ENCODE measurements at regions not wholly inside any gene's neighbourhood (a gene's known extent, or its start where the extent isn't known, plus 50 kb on each side); places are given as distances from the start of the nearest gene placed in this dataset.
A peak's percentile ranks its signal among the peaks of the same experiment; 100 is the strongest.

GRCh38 chr15:67010898-67011616 lies 54.3 kb upstream of the SMAD3 start:
- H3K79me2 ChIP-seq (ENCODE audit: control insufficient read depth in 1 of 2, insufficient read depth in 2 of 2, low read length in 2 of 2) = no peaks in the 10 kb centered on the region
- TF ChIP-seq, protein P1, sequence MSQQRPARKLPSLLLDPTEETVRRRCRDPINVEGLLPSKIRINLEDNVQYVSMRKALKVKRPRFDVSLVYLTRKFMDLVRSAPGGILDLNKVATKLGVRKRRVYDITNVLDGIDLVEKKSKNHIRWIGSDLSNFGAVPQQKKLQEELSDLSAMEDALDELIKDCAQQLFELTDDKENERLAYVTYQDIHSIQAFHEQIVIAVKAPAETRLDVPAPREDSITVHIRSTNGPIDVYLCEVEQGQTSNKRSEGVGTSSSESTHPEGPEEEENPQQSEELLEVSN (IDR thresholded peaks at IDR 0.05) = no peak
- TF ChIP-seq SP2 (IDR thresholded peaks at IDR 0.05; ENCODE audit: low read length) (0 out of 2 replicates have a peak, but pooled peaks have one; percentile 18), SP1 (IDR thresholded peaks at IDR 0.05; ENCODE audit: low read depth, low read length) (0 out of 2 replicates have a peak, but pooled peaks have one; percentile 42), NANOG (IDR thresholded peaks at IDR 0.05; ENCODE audit: insufficient read depth, low read depth, low read length, poor library complexity, severe bottlenecking) (no peak), CEBPB (IDR thresholded peaks at IDR 0.05; ENCODE audit: low read depth, low read length) (no peak)
- no peaks in the 10 kb centered on the region for H3K9me3 ChIP-seq (ENCODE audit: insufficient read depth in 2 of 2, low read depth in 1 of 2, low read length in 1 of 2)
- no peak overlapping the region for H3K14ac ChIP-seq (ENCODE audit: insufficient read length)
- no peak overlapping the region for H3K9ac ChIP-seq (replicated peaks in 1 of 4; ENCODE audit: extremely low read depth in 1 of 4, low read depth in 3 of 4, low read length in 3 of 4)
- H2BK20ac ChIP-seq (ENCODE audit: low read length) = 0 out of 2 replicates have a peak overlapping the region, but pooled peaks have one; percentile 9
- H4K20me1 ChIP-seq (replicated peaks in 1 of 2; ENCODE audit: control insufficient read depth in 1 of 2, insufficient read depth in 2 of 2, low read length in 2 of 2) = no peaks in the 10 kb centered on the region
- peak overlapping the region; percentile 55; the same call in 1 of the 2 replicates for H2BK5ac ChIP-seq (ENCODE audit: low read depth, low read length)
- H3K4me1 ChIP-seq (replicated peaks in 1 of 4; ENCODE audit: control insufficient read depth in 3 of 4, insufficient read depth in 4 of 4, low read length in 3 of 4) = peaks cover 5 to 20% (median 11%) of the 10 kb centered on the region in 4 experiments
- H3K23me2 ChIP-seq (ENCODE audit: low read depth, low read length) = no peaks in the 10 kb centered on the region
- H2BK120ac ChIP-seq (replicated peaks; ENCODE audit: low read depth, low read length) = no peak overlapping the region
- no peak overlapping the region for H3K4ac ChIP-seq (replicated peaks; ENCODE audit: insufficient read length, low read depth, low read length)
- H3K4me2 ChIP-seq (ENCODE audit: insufficient read depth in 1 of 2, low read depth in 2 of 2, low read length in 2 of 2) = 0 out of 4 replicates have a peak overlapping the region, but pooled peaks of 1 of the 2 experiments have one; percentile 35
- no peak overlapping the region for H2AK5ac ChIP-seq (ENCODE audit: low read depth, low read length)
- H2BK15ac ChIP-seq (ENCODE audit: low read length) = no peak overlapping the region
- no peak overlapping the region for H3K4me3 ChIP-seq (ENCODE audit: extremely low read depth in 1 of 4, insufficient read depth in 2 of 4, low read depth in 3 of 4, low read length in 4 of 4)
- POLR2A ChIA-PET (ENCODE audit: partially characterized antibody) = interaction anchor here (1.5 kb wide), 1 partner anchor 150 kb away, joined by 3 read pairs; no protein-coding TSS in a partner anchor
- H4K91ac ChIP-seq (replicated peaks; ENCODE audit: insufficient read length, low read length) = no peak overlapping the region
- CTCF ChIA-PET (ENCODE audit: partially characterized antibody) = interaction anchor here (0.6 to 1.0 kb wide), 4 partner anchors 20 to 190 kb away, joined by 3 read pairs; no protein-coding TSS in a partner anchor
- no peak overlapping the region for H4K8ac ChIP-seq (ENCODE audit: extremely low read depth, insufficient read depth, low read length)
- H3K56ac ChIP-seq (replicated peaks; ENCODE audit: insufficient read length, low read depth, low read length) = no peak overlapping the region
- DNase-seq (ENCODE audit: low read depth in 1 of 2, low spot score in 2 of 2) = peak in 1 of 2 experiments; percentile 49
- no peak overlapping the region for H4K5ac ChIP-seq (ENCODE audit: insufficient read length, low read depth, low read length)
- peak overlapping the region; percentile 55; the same call in 1 of the 2 replicates for H2BK12ac ChIP-seq (ENCODE audit: low read depth, low read length)
- 66% methylated on average over 7 of the region's 7 CpGs; no CpG with 5 or more reads in 1 of the 2 experiments for WGBS, 2 experiments (ENCODE audit: extremely low coverage in 1 of 2, insufficient coverage in 1 of 2, insufficient read length in 1 of 2, insufficient replicate concordance in 2 of 2, low coverage in 1 of 2, low lambda C conversion rate in 2 of 2, missing lambda C conversion rate in 1 of 2)
- H3K27me3 ChIP-seq (replicated peaks in 1 of 4; ENCODE audit: control insufficient read depth in 3 of 4, extremely low read depth in 1 of 4, insufficient read depth in 3 of 4, low read length in 3 of 4) = no peaks in the 10 kb centered on the region
- peak overlapping the region; percentile 43 for H3K18ac ChIP-seq (ENCODE audit: extremely low read depth, low read length)
- no peak for FAIRE-seq
- H3K23ac ChIP-seq (ENCODE audit: insufficient read length) = no peak overlapping the region
- no peak overlapping the region for H3K27ac ChIP-seq (ENCODE audit: low read depth, low read length)
- no peaks in the 10 kb centered on the region for H3K36me3 ChIP-seq (ENCODE audit: control insufficient read depth in 2 of 4, insufficient read depth in 4 of 4, low read length in 3 of 4)
- no peaks in the 10 kb centered on the region for H3K79me1 ChIP-seq (ENCODE audit: low read depth, low read length)
- H2AFZ ChIP-seq (ENCODE audit: low read length) = peak overlapping the region; percentile 71
